Esophagus muscularis mucosa (tissue), 3 donors: ENCODE measurements at regions not wholly inside any gene's neighbourhood (a gene's known extent, or its start where the extent isn't known, plus 50 kb on each side); places are given as distances from the start of the nearest gene placed in this dataset.

Experiments used
- POLR2A ChIP-seq: fragments of 450-650 bp; IDR thresholded peaks from one replicate; pipeline ENCODE4 v1.6.1; 2017; ENCODE audit warnings: antibody characterized with exemption, moderate library complexity, mild to moderate bottlenecking, low read depth
- TF ChIP-seq, protein P1 (sequence below), 3 experiments: fragments of 200-600 bp in 2 of 3; fragments of 450-650 bp in 1 of 3; sonication (generic) in 2 of 3; IDR thresholded peaks; one replicate each; pipeline ENCODE4 v1.5.1; 2017 to 2019; ENCODE audit warnings: antibody characterized with exemption in 3 of 3, mild to moderate bottlenecking in 2 of 3, moderate library complexity in 1 of 3

DNA sequence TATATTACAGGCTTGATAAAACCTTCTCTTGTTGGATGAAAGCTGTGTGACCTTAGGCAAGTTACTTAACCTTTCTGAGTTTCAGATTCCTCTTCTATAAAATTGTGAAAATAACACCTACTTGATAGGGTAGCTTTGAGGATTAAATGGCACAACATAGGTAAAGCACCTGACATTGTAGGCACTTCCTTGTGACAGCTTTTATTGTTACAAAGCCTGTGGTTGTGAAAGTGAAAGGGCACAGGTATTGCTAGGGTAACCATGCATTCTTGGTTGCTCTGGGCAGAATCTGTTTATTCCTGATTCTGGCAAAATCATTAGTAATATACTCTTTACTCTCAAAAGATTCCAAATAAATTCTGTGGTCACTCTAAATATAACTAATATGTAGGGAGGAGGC lies 493.4 kb downstream of the OLFM4 start:
- TF ChIP-seq, protein P1, sequence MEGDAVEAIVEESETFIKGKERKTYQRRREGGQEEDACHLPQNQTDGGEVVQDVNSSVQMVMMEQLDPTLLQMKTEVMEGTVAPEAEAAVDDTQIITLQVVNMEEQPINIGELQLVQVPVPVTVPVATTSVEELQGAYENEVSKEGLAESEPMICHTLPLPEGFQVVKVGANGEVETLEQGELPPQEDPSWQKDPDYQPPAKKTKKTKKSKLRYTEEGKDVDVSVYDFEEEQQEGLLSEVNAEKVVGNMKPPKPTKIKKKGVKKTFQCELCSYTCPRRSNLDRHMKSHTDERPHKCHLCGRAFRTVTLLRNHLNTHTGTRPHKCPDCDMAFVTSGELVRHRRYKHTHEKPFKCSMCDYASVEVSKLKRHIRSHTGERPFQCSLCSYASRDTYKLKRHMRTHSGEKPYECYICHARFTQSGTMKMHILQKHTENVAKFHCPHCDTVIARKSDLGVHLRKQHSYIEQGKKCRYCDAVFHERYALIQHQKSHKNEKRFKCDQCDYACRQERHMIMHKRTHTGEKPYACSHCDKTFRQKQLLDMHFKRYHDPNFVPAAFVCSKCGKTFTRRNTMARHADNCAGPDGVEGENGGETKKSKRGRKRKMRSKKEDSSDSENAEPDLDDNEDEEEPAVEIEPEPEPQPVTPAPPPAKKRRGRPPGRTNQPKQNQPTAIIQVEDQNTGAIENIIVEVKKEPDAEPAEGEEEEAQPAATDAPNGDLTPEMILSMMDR (IDR thresholded peaks at IDR 0.05): no peak
- TF ChIP-seq POLR2A: no peak
